HG02588 (cell line): ENCODE measurements at regions not wholly inside any gene's neighbourhood (a gene's known extent, or its start where the extent isn't known, plus 50 kb on each side); places are given as distances from the start of the nearest gene placed in this dataset.

Source experiments
- ATAC-seq: cut with Tn5 transposase; IDR thresholded peaks from one replicate; pipeline ENCODE4 v1.9.1; 2021; ENCODE audit warnings: mild to moderate bottlenecking, moderate library complexity; ENCODE audit not compliant: unreplicated experiment

- no peak for ATAC-seq
Measured at GRCh38 chr3:17964108-17964507, 221.7 kb upstream of the TBC1D5 start.

- ATAC-seq, result no peak
Measured at GRCh38 chr3:17955411-17955810, 213.0 kb upstream of the TBC1D5 start.

DNA sequence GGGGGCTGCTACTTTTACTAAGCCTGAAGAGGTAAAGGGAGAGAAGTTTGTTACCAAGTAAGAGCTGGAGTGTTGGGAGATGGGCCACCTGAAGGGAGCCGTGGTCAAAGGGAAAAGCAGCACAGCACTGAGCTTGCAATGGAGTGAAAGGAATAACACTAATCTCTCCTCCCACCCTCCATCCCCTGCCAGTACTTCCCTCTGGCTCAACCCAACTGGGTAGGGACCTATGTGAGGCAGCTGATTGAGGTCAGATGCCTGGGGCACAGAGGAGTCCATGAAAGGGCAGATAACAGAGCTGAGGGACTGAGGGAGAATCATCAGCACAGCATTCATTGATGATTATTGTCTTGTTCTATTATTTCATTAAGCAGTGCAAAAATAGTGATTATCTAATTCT, 212.4 kb upstream of the TBC1D5 start:
- no peak for ATAC-seq

DNA sequence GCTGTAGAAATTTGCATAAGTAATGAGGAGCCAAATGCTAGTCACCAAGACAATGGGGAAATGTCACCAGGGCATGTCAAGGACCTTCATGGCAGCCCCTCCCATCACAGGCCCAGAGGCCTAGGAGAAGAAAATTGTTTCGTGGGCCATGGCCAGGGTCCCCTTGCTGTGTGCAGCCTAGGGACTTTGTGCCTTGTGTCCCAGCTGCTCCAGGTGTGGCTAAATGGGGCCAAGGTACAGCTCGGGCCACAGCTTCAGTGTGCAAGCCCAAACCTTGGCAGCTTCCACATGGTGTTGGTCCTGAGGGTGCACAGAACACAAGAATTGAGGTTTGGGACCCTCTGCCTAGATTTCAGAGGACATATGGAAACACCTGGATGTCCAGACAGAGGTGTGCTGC, 208.8 kb upstream of the TBC1D5 start:
- no peak for ATAC-seq

DNA sequence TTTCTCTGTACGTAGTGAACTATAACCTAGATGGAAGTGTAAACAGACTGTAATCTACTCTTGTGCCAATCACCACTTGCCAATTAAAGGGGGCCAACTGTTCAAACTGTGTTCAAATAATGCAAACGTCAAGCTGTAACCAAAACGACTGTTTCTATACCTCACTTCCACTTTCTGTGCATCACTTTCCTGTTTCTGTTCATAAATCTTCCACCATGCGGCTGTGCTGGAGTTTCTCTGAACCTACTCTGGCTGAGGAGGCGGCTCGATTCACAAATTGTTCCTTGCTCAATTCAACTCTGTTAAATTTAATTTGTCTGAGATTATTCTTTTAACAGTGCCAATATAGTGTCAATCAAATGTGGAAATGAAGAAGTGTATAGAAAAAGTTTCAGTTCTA, 206.7 kb upstream of the TBC1D5 start:
- no peak for ATAC-seq

- ATAC-seq, result no peak
Measured at GRCh38 chr3:17947833-17948232, 205.4 kb upstream of the TBC1D5 start.

DNA sequence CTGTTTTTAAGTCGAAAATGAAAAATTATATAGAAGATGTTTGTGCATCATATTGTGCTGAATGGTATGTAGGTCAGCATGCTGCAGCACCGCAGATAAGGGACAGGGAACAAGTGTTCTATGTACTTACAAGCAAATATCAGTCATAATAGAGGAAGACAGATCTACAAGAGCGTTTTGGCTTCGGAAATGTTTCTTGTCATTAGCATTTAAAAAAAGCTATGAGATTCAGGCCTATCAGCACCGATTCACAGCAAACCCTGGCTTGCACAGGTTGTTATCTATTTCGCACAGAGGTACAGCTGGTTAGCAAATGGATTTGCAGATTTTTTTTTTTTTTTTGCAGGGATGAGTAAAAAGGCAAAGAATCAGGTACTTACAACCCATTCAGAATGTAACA, 204.2 kb upstream of the TBC1D5 start:
- ATAC-seq, result no peak

- no peak for ATAC-seq
Measured at GRCh38 chr3:17945799-17946399, 203.5 kb upstream of the TBC1D5 start.

DNA sequence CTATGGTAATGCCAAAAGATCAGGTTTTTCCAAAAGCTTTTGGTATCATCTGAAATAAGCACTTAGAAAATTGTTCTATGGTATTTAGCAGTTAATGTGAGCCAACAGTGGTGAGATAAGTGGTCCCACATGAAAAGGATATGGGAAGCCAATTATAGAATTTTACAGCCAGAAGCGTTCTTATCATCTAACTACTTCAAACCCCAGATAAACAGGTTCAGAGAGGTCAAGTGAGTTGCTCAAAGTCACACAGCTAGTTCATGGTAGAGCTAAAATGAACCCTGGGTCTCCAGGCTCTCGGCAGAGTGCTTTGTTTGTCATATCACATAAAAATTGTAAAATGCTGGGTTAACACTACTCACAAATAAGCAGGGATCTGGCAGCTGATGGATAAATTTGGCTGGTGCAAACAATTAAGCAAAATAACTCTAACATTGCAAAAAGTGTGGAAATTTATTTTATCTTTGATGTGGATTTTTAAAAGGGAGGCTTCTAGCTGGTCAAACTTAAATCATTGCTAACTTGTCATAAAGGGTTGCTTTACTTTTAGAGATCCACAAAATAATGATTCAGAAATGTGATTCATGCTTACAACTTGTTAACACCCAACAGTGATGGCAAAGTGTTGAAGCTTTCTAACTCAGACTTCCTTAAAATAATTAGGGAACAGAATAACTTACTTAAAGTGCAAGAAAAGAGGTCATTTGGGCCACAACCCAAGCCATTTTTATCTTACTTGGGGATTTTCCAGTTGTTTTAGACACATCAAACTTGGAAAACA, 202.8 kb upstream of the TBC1D5 start:
- no peak for ATAC-seq

DNA sequence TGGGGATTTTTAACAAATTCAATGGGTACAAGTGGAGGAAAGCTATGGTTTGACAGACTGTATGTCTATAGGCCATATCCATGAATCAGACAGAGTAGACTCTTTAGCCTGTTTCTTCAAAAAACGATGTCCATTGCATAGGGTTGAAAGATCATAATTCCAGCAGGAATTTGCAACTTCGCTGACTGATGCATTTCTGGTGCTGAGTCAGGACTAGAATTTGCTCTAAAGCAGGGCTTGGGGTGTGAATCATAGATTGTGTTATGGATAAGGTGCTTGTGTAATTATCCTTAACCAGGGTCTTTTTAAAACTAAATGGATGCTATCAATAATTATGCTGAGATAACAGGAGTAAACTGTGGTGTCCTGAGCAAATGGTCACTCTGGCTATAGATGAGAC, 200.4 kb upstream of the TBC1D5 start:
- no peak for ATAC-seq

DNA sequence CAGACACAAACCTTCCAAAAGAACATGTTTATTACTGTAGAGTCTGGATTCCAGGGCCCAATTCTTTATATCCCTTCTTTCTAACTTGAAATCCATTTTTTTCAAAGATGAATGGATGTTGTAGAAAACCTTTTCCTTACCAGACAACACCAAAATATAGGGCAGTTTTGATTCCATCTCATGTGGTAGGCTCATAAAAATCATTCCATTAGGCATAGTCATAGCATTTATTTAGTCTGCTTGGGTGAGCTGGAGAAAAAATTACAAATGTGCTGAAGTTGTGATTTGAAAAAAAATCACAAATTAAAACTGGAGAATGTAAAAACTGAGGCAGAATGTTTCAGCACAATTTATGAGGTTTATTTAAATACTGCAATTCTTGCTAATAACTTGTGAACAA, 199.3 kb upstream of the TBC1D5 start:
- ATAC-seq, result no peak

DNA sequence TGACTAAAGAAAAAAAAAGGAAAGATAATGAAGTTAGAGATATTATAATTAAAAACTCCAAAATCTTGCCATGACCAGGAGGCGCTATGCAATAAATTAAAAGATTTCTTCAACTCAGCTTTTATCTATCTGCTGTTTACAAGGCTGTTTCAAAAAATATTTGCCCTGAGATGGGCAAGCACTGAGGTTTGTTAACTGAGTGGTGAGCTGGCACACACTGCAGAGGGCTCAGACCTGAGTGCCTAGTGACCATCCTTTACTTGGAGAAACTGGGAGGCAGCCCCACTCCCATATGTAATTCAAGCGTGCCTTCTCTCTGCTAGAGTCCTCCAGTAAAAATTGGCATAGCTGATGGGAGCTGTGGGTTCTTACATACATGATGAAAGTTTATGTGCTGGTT, 198.7 kb upstream of the TBC1D5 start:
- ATAC-seq, result no peak

DNA sequence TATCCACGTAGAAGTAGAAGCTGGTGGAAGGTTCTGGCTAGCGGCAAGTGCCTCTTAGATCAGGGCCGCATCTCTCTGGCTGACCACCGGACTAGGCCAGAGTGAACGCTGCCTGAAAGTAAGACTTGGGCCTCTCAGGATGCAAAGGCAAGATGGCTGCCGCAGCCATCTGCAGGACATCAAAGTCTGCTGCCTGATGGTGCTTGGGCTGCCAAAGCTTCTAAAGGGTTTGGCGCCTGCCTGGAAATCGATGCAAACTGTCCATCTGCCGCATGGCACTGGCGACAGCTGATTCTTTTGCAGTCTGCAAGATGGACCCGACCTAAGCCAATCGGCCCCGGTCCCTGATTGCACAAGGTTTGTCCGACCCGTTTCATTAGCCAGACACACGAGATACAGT, 196.7 kb upstream of the TBC1D5 start:
- ATAC-seq, result no peak

GRCh38 chr3:17938313-17938712, 195.9 kb upstream of the TBC1D5 start:
- no peak for ATAC-seq

GRCh38 chr3:17936736-17937480, 194.5 kb upstream of the TBC1D5 start:
- no peak for ATAC-seq

DNA sequence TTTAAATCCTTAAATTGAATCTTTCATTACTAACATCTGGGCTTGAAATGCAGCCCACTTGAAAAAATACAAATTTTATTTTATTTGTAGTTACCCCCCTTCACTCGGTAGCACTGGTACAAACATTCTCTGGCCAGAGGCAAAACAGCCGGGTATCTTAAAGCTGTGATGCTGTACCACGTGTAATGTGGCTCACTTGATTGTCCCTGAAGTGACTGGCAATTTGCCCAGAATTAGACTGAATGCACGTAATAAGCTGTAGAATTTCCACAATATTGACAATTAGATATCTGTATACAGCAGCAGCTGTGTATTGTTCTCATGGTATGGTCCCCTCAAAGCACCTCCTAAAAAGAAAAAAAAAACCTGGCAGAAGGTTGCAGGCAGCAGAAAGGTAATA, 192.8 kb upstream of the TBC1D5 start:
- no peak for ATAC-seq

DNA sequence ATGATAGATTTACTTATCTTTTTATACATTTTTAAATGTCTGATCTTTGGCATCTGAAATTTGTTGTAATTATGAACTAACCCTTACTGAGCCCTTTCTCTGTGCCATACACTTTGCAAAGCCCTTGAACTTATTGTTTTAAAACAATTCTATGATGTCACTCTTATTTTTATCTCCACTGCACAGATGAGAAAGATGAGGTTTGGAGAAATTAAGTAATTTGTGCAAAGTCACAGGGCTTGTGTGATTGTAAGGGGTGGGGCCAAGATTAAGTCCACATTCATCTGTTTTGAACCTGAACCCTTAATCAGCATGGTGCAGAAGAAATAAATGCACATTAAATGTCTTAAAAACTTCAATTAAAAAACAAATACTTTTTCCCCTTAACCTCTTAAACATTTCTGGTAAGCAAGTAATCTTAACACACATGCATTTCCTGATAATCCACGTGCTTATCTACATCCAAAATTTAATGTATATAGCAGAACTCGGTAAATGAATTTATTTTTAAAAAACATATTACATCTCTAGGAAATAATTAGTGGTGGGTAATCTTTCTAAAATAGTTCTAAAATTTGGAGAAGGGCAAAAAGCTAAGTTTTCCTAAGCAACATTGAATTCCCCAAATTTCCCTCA, 189.8 kb upstream of the TBC1D5 start:
- ATAC-seq, result no peak

GRCh38 chr3:17931131-17931530, 188.7 kb upstream of the TBC1D5 start:
- ATAC-seq, result no peak

GRCh38 chr3:17928502-17929145, 186.2 kb upstream of the TBC1D5 start:
- no peak for ATAC-seq

DNA sequence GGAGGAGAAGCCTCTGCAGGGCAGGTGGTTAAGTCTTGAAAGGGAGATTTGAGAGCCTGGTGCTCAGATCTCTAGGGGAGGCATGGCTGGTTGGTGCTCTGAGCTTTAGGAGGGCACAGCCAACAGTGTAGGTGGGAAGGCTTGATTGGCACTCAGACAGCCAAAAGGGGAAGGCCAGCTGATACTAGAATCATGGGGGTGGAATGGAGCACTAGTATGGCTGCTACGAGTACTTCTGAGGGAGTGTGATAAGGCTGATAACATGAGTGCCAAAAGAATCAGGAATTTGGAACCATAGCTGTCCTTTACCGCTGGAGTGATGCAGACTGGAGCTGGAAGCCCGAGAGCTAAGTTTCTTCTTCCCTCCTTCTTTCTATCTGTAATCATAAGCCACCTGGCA, 184.6 kb upstream of the TBC1D5 start:
- no peak for ATAC-seq

- no peak for ATAC-seq
Measured at GRCh38 chr3:17915341-17915740, 172.9 kb upstream of the TBC1D5 start.
